ENCODE measurements at regions not wholly inside any gene's neighbourhood (a gene's known extent, or its start where the extent isn't known, plus 50 kb on each side); places are given as distances from the start of the nearest gene placed in this dataset.

DNA sequence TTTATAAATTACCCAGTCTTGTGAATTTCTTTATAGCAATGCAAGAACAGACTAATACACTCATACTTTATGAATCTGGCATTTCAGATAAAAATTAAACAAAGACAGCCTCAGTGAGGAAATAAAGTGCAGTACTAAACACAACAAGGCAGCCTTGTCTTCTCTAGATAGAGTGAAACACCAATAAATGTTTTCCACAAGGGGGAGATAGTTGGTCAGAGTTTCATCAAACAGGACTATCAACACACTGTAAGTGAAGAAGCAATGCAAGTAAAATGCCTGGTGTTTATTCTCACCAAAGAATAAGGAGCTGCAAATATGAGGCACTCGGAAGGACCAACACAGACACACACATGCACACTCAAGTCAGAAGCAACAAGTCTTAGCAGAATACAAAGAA, 62.8 kb downstream of the FAM9B start:
- no peak for DNase-seq

DNA sequence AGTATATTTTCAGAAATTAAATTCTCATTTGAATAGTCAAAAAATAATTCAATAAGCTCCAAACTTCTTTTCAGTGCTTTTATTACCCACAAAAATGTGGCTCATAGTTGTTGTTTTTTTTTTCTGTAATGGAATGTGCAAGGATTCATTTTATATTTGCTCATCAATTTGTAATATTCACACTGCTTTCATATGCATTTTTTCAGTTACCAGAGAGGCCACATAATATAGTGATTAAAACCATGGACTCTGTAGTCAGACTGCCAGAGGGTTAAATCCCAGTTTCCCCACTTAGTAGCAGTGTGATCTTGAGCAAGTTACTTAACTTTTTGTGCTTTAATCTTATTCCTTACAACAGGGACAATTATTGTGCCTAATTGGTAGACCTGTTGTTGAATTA, 64.5 kb downstream of the FAM9B start:
- DNase-seq: no peak

DNA sequence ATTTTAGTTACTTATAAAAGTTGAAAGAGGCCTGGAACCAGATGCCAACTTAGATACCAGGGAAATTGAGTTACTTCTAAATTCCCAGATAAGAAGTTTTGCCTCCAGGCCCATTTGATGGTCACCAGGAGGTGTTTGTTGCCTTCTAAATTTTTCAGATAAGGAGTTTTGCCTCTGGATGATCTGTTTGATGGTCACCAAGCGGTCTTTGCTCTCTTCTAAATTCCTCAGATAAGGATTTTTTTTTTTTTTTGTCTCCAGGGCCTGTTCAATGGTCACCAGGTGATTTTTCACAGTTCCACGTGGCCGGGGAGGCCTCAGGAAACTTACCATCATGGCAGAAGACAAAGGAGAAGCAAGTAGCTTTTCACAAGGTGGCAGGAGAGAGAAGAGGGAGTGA, 66.5 kb downstream of the FAM9B start:
- DNase-seq: no peak

DNA sequence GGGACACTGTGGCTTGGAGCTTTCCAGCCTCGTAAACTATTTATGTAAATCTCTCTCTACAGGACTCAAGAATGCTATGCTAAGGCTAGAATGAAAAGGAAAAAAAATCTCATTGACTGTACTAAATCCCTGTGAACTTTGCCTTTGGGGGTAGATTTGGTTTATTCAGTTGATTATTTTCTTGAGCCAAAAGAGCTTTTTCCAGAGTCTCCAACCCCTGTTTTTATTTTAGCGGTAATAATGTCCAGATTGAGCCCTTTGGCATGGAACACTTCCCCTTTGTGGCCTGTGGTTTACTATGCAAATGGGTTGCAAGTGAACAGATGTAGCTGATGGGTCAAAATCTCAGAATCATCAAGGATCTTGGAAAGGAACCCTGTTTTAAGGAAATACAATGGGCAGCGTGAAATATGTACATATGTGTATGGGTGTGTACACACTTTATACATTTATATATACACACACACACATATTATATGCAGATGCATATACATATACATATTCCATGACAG, 72.9 kb downstream of the FAM9B start:
- no peak for DNase-seq

DNA sequence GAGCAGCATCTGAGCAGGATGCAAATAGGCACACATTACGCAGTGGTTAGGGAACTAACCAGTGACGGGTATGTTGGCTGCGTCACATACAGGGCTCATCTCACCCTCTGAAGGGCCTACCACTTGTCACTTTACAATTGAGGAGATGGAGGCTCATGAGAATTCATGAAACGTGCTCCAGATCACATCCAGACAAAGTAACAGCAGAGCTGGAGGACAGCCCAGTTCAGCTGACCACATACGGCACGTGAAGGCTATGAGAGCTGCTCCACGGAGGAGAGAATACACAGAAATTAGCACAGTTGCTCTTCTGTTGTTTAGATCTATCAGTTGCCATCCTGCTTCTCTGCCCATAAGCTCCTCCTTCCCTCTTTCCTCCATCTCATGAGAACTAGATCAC, 78.4 kb downstream of the FAM9B start:
- no peak for DNase-seq

DNA sequence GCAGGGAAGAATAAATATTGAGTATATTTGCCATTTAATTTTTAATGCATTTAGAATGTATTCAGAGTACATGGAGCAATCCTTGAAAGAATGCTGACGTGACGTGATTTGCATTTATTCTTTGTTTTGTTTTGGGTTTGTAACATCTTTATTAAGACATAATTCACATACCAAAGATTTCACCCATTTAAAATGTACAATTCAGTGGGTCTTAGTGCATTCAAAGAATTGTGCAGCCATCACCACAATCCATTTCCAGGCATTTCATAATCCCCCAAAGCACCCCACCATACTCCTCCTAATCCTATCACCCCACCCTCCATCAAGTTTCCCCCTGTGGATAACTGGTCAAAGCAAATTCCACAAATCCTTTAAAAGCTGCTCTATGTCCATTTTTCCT, 87.4 kb downstream of the FAM9B start:
- no peak for DNase-seq

DNA sequence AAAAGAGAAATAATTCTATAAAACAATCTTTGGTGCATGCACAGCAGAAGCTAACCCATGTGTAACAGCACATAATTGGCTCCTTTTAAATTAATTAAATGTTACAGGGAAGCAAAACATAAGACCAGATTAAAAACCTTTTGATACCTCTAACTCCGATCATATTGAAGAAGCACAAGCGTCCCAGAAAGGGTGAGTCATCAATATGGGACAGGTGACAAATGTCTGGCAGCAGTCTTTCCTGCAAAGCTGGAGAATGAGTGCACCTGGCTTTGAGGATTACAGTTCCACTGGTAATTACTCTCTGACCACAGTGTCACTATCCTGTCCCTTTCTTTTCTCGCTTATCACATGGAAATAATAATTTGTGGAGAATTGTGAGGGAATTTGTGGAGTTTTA, 94.6 kb downstream of the FAM9B start:
- no peak for DNase-seq

DNA sequence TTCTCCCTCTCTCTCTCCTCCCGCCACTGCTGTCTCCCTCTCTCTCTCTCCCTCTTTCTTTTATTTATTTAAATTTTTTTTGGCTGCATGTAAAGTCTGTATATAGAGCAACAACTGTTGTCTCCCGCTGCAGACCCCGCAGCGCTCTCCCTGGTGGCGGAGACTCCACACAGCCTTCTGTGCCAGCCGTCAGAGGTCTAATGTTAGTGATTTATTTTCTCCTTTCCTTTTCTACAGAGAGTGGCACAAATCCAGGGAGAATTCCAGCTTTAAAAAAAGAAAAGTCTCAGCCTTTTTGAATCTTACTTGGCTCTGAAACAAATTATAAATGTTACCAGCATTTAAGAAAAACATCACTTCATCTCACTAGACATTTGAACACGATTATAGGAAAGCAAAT, 106.2 kb downstream of the FAM9B start:
- no peak for DNase-seq

DNA sequence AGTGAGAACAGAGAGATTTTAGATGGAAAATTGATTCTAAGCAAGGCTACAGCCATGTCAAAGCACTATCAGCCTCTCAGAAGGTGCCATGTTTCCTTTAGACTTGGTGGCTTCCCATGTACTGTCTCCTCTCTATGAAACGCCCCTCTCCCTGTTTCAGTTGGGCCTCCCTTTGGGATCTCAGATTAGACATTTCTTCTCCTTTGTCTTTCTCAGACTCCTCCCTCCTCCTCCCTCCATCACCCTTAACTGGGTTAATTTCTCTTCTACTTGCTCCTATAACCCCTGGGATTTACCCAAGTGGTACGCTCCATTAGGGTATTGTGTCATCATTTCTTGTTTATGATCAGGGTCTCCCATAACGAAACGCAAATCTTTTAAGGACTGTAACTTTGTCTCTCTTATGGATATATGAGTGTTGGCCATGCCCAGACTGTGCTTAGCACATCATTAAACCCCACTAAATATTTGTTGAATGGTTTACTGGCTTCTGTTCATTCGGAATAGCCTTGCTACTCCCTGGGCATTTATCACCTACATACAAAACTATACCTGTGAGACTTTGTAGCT, 106.8 kb downstream of the FAM9B start:
- no peak for DNase-seq

DNA sequence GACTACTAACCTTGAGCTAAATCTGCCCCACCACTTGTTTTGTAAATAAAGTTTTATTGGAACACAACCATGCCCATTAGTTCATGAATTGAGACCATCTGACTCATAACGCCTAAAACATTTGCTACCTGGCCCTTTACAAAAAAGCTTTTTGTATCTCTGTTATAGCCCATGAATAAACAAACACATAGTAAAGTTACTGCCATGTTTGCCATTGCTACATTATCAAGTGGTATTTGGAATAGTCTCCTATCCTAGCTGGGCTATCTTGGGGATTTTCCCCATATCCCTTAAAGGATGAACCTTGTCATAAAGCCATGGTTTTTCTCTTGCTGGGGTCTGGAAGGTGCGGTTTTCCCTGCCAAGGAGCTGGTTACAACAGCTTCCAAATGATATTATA, 112.3 kb downstream of the FAM9B start:
- no peak for DNase-seq

DNA sequence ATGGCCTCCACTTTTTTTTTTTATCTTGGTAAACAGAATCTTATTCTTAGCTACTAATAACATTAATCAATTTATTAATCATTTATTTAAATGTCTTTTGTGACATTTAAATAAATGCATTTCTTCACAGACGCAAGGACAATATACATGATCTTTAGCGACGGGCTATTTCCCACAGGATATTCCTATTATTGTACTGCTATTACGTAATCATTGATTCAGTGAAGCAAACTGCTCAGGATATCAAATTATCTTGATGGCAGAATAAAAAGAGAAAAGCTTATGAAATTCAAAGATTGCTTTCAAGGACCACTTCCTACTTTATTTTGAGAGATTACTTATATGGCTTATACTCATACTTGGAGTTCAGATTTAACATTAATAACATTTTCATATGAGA, 114.1 kb downstream of the FAM9B start:
- DNase-seq: no peak

DNA sequence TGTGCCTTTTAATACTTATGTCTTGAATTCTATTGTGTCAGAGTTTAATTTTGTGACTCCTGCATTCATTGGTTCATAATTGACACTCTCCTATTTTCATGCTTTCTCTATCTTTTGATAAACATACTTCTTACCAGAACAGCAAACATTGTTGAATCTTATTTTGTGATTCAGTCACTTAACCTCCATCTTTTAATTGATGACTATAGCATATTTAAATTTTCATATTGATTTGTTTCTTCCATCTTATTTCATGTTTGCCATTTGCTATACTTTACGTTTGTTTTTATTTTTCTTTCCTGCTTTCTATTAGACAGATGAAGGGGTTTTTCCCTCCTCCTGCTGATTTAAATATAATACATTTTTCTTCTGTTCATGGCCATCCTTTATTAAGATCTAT, 115.5 kb upstream of the FAM9A start:
- no peak for DNase-seq

DNA sequence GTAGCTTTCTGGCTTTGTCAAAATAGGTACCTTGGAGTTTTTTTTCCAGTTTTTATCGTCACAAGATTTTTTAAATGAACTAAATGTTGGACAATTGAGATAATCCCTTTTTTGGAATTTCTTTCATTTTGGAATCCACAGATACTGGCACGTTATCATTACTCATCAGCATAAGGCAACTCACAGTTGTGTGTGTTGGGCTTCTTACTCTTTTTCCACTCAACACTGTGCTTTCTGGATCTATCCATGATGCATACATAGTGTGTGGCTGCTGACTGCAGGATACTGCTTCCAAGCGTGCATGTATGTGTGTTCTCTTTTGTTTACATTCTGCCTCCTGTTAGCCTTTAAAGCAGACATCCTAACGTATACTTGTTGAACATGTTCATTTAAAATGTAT, 113.5 kb upstream of the FAM9A start:
- no peak for DNase-seq

DNA sequence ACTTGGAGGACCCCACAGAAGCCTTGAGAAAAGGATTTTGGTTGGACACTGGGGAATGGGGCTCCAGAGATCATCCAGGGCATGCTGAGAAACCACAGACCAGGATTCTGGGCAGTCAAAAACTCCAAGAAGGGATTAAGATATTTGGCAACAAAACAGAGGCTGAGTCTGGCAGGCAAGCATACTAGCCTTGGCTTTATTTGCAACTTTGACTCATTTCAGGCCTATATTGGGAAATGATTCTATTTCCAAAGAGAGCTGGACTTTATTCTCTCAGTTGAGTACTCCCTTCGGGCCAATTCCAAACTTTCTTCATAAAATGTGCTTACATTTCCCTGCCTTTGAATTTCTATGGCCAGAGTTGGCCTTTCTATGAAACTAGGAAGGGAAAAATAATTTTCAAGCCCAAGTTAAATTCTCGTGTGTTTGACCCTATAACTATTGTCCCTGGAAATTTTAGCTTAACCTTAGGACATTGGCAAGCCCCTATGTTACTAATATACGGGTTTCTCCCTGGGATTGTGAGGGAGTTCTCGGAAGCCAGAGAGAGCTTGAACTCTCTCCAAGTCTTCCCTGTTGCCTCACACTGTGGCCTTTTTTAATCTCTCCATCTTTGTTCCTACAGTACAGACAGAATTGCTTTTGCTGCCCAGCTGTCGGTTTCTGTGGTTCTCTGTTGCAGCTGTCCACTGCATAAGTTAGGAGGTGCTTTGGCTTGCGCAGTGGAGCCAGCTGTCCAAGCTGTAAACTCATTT, 112.6 kb upstream of the FAM9A start:
- peak; percentile 85 for DNase-seq

DNA sequence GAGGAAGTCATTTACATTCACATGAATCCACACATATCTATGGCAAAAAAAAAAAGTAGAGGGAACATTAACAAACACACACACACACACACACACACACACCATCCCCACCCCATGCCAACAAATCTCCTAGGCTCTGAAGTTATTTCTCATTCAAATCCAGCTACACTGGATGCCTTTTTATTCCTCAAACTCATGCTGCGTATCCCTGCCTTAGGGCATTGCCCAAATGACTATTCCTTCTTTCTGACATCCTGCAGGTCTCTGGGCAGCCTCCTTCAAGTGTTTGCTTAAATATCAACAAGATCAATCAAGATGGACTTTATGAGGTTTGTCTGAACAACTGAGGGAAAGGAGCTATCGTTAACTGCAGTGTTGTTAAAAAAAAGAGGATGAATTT, 106.5 kb upstream of the FAM9A start:
- no peak for DNase-seq

DNA sequence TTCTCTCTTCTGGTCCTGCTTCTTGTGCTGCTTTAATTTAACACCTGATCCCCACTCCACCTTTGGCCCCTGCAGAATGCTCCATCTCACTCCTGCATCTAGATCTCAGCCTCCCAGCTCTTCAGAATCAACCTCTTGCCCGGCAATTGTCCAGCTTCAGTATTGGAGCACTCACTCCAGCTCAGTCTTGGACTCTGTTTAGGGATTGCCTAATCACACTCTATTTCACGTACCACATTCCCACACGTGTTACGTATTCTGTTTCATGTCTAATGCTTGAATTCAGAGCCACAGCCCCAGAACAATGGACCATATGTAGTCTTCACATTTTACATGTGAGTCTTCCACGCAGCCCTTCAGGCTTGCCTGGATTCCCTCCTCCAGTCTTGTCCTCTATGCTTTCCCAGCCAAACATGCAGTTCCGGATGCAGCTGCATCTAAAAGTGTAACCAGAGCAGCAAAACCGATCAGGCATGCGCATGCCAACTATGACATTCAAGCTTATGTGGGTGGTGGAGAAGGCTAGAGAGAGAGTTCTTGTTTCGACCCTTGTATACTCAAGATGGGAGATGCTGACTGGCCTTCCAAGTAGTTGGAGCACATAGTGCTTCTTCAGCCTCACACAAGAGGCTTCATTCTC, 105.2 kb upstream of the FAM9A start:
- no peak for DNase-seq

DNA sequence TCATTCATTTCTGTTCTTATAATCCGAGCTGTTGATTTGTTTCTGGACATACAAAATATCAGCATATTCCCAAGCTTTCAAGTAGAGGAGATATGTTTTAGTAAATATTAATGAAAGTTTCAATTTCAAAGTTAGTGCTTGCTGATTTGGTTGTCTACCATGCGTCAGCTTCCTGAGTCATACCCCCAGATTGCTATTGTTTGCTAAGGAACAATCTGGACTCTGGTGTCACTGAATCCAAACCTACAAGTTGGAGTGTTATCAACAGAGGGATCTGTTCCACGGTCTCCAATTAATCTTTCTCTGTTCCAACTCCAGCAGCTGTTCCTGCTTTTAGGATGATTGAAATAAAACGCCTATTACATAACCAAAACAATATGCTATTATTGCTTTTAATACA, 96.1 kb upstream of the FAM9A start:
- no peak for DNase-seq

DNA sequence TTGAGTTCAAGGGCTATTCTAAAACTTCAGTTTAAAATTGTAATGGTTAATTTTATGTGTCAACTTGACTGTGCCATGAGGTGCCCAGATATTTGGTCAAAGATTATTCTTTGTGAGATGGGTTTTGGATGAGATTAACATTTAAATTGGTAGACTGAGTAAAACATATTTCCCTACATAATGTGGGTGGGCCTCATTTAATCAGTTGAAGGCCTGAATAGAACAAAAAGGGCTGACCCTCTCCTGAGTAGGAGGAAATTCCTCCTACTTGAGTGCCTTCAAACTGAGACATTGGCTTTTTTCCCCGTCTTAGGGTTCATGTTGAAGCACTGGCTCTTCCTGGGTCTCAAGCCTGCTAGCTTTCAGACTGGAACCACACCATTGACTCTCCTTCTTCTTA, 89.6 kb upstream of the FAM9A start:
- DNase-seq: no peak

DNA sequence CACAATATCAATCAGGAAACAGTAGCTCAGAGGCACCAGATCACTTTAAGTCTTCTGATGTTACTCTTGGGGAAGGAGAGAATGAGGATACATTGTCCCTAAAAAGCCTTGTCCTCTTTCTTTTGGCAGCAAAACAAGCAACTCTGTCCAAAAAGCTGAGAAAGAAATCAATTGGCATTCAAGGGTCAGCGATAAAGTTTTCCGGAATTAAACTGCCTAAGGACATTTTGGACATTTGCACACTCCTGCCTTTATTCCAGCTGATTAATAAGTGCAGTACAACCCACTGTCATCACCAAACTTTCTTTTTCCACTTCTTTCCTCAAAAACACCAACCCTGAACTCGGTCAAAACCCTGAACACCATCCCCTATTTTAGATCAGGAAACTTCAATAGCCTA, 85.8 kb upstream of the FAM9A start:
- DNase-seq: no peak

DNA sequence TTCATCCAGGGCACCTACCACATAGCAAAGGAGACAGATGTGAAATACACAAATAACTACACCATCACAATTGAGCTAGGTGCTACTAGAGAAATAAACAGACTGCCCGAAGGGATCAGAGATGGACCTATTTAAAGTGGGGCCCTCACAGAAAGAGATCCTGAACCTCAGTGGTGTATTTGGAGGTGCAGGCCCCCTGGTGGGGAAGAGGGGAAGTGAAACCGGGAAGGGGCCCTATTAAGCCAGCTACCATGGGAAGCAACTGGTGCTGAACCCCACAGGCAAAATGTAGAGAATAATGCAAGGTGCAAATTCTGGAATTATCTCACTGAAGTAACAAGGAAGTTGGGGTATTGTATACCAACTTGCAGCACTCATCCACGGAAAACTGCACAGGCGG, 78.6 kb upstream of the FAM9A start:
- no peak for DNase-seq

DNA sequence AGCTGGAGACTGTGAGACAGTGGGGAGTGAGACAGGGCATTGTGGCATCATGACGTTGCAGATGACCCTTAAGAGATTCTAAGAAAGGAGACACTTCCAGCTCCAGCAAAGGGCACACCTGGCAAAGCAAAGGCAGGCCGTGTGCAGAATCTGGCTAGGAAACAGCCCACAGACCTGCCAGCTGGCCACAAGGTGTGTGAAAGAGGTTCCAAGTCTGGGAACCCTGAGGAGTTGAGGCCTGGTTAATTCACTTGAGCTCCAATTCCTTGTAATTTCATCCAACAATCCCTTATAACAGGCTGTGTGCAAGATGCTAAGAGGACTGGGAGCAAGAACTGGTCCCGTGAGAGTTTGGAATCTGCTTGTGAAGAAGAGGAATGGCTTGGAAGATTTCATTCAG, 72.8 kb upstream of the FAM9A start:
- DNase-seq: no peak

DNA sequence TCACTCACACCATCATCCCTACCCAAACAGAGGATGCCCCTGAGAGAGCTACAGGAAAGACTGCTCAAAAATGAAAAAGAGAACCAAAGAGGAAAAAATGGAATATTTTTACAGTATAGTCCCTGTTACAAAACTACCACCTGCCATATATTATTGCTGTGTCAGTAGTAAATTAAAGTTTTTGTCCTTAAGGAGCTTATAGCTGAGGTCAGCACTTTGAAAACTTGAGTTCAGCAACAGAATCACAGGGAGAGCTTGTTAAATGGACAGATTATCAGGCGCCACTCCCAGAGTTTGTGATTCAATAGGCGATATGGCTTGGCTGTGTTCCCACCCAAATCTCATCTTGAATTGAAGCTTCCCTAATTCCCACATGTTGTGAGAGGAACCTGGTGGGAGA, 71.9 kb upstream of the FAM9A start:
- DNase-seq: no peak

DNA sequence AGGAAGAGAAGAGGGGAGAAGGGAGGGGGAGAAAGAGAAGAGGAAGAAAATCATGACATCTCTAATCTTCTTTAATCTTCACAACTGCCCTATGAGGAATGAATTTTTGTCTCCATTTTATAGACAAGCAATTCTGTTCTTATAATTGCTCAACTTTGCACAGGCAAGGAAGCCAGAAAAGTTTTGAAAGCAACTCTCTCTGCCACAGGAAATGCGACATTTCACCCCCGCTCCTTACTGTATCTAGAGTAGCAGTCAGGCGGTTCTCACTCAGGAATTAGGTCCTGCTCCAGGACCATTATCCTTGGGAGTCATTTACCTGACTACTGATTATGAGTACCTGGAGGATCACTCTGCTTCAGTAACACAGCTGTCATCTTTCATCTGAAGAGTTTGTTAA, 69.2 kb upstream of the FAM9A start:
- DNase-seq: no peak

DNA sequence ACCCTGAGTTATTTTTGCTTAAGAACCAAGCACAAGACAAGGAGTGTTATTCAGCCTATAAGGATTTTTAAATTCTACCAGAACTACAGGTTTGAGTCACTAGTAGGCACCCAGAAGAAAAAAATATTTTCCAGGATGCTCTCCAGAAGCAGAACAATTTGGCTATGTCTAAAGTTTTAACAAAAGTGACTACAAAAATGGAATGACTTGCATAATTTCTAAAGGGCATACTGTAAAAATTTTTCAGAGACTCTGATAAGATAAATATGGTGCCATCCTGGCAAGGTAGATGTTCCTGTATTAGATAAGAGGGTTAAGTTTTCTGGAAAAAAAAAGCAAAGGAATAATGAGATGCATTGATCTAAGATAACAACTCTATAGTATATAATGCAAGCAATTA, 68.6 kb upstream of the FAM9A start:
- DNase-seq: no peak

DNA sequence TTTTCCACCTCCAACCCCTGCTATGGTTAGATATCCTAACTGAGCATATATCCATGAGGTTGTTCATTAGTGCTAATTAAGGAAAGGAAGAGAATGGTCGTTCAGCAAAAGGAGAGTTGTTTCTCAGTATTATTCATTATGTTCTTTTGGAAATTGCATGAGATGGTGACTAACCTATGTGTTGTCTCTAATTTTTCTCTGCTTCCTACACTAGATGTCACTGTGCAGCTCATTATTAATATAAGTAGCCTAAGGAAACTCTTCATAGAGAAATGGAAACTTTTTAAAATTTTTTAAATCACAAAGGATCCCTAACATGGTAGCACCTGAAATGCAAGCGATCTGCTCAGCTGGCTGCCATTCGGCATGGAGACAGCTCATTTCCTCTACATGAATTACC, 67.7 kb upstream of the FAM9A start:
- no peak for DNase-seq
